ENCODE measurements at regions not wholly inside any gene's neighbourhood (a gene's known extent, or its start where the extent isn't known, plus 50 kb on each side); places are given as distances from the start of the nearest gene placed in this dataset.

DNA sequence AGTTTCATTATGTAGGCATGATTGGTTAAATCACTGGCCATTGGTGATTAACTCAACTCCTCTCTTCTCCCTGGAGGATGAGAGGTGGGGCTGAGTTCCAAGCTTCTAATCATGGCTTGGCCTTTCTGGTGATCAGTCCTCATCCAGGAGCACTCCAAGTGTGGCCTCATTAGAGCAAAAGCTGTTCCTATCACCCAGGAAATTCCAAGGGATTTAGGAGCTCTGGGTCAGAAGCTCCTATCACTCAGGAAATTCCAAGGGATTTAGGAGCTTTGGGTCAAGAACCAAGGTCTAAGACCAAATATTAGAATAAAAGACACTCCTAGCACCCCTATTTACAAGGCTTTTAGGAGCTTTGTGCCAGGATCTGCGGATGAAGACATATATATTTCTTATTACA is 168.0 kb upstream of the BDNF start:
- ChIA-PET POLR2A (no interaction called here), CTCF (no interaction called here)
- TF ChIP-seq TCF7L2 (IDR thresholded peaks at IDR 0.05; ENCODE audit: low read depth, low read length) (no peak), SIN3A (IDR thresholded peaks at IDR 0.05; ENCODE audit: borderline replicate concordance, insufficient read depth, low read depth, low read length) (no peak), POLR2AphosphoS5 (IDR thresholded peaks at IDR 0.05; ENCODE audit: low read depth, low read length) (no peak)
- TF ChIP-seq, protein P1, sequence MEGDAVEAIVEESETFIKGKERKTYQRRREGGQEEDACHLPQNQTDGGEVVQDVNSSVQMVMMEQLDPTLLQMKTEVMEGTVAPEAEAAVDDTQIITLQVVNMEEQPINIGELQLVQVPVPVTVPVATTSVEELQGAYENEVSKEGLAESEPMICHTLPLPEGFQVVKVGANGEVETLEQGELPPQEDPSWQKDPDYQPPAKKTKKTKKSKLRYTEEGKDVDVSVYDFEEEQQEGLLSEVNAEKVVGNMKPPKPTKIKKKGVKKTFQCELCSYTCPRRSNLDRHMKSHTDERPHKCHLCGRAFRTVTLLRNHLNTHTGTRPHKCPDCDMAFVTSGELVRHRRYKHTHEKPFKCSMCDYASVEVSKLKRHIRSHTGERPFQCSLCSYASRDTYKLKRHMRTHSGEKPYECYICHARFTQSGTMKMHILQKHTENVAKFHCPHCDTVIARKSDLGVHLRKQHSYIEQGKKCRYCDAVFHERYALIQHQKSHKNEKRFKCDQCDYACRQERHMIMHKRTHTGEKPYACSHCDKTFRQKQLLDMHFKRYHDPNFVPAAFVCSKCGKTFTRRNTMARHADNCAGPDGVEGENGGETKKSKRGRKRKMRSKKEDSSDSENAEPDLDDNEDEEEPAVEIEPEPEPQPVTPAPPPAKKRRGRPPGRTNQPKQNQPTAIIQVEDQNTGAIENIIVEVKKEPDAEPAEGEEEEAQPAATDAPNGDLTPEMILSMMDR (IDR thresholded peaks at IDR 0.05): no peak
- TF ChIP-seq, protein P2, sequence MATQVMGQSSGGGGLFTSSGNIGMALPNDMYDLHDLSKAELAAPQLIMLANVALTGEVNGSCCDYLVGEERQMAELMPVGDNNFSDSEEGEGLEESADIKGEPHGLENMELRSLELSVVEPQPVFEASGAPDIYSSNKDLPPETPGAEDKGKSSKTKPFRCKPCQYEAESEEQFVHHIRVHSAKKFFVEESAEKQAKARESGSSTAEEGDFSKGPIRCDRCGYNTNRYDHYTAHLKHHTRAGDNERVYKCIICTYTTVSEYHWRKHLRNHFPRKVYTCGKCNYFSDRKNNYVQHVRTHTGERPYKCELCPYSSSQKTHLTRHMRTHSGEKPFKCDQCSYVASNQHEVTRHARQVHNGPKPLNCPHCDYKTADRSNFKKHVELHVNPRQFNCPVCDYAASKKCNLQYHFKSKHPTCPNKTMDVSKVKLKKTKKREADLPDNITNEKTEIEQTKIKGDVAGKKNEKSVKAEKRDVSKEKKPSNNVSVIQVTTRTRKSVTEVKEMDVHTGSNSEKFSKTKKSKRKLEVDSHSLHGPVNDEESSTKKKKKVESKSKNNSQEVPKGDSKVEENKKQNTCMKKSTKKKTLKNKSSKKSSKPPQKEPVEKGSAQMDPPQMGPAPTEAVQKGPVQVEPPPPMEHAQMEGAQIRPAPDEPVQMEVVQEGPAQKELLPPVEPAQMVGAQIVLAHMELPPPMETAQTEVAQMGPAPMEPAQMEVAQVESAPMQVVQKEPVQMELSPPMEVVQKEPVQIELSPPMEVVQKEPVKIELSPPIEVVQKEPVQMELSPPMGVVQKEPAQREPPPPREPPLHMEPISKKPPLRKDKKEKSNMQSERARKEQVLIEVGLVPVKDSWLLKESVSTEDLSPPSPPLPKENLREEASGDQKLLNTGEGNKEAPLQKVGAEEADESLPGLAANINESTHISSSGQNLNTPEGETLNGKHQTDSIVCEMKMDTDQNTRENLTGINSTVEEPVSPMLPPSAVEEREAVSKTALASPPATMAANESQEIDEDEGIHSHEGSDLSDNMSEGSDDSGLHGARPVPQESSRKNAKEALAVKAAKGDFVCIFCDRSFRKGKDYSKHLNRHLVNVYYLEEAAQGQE (IDR thresholded peaks at IDR 0.05; ENCODE audit: insufficient read depth in 1 of 2, low read depth in 2 of 2, low read length in 1 of 2): no peak
- DNase-seq (ENCODE audit: low read depth, low spot score) (no peak), ATAC-seq (no peak)
- BruUV-seq (replicated peaks): no TSS peak
- Histone ChIP-seq H3K36me3 (ENCODE audit: control insufficient read depth, insufficient read depth, low read length) (no peaks in the 10 kb centered on the region), H3K27ac (ENCODE audit: low read length) (no peak overlapping the region), H3K4me3 (ENCODE audit: low read depth in 2 of 2, low read length in 2 of 2) (no peak overlapping the region), H3K9me3 (ENCODE audit: control insufficient read depth, insufficient read depth, low read depth, low read length) (no peaks in the 10 kb centered on the region), H3K27me3 (ENCODE audit: control insufficient read depth, insufficient read depth, low read length) (no peaks in the 10 kb centered on the region), H3K4me1 (ENCODE audit: control insufficient read depth, insufficient read depth, low read length) (no peaks in the 10 kb centered on the region)
- intact Hi-C loops (cut with micrococcal nuclease; ENCODE audit: unreplicated experiment): no loop called here
- in situ Hi-C loops (cut with HindIII; ENCODE audit: low pct_unique_long_range_greater_than_20kb, low sequenced_read_pairs): no loop called here

DNA sequence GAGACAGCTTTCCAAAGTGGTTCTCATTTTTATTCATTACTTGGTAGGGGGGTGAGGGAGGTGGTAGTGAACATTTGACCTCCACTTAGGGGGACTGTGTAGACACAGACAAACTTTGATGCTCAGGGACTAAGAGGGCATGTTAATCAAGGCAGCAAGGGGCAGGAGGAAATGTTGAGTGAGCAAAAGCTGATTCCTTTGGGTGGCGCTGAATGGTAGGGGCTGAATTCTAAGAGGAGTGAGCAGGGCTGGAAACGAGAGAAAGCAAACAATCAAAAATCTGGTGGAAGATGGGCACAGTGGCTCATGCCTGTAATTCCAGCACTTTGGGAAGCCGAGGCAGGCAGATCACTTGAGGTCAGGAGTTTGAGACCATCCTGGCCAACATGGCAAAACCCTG is 164.8 kb upstream of the BDNF start:
- intact Hi-C loops (cut with micrococcal nuclease; ENCODE audit: unreplicated experiment) (no loop called here), in situ Hi-C loops (cut with HindIII; ENCODE audit: low pct_unique_long_range_greater_than_20kb, low sequenced_read_pairs) (no loop called here)
- Histone ChIP-seq H3K27me3 (ENCODE audit: control insufficient read depth, insufficient read depth, low read length) (no peaks in the 10 kb centered on the region), H3K27ac (ENCODE audit: low read length) (no peak overlapping the region), H3K4me3 (ENCODE audit: low read depth in 2 of 2, low read length in 2 of 2) (no peak overlapping the region), H3K4me1 (ENCODE audit: control insufficient read depth, insufficient read depth, low read length) (no peaks in the 10 kb centered on the region), H3K9me3 (ENCODE audit: control insufficient read depth, insufficient read depth, low read depth, low read length) (no peaks in the 10 kb centered on the region), H3K36me3 (ENCODE audit: control insufficient read depth, insufficient read depth, low read length) (no peaks in the 10 kb centered on the region)
- CTCF ChIA-PET: no interaction called here
- no peak for TF ChIP-seq SIN3A (IDR thresholded peaks at IDR 0.05; ENCODE audit: borderline replicate concordance, insufficient read depth, low read depth, low read length)
- TF ChIP-seq, protein P1 (IDR thresholded peaks at IDR 0.05): no peak
- TF ChIP-seq, protein P2 (IDR thresholded peaks at IDR 0.05; ENCODE audit: insufficient read depth in 1 of 2, low read depth in 2 of 2, low read length in 1 of 2): no peak
- no peak for TF ChIP-seq TCF7L2 (IDR thresholded peaks at IDR 0.05; ENCODE audit: low read depth, low read length)
- TF ChIP-seq POLR2AphosphoS5 (IDR thresholded peaks at IDR 0.05; ENCODE audit: low read depth, low read length): no peak
- POLR2A ChIA-PET: no interaction called here
- no TSS peak for BruUV-seq (replicated peaks)
- ATAC-seq (no peak), DNase-seq (ENCODE audit: low read depth, low spot score) (no peak)
